ENCODE measurements at regions not wholly inside any gene's neighbourhood (a gene's known extent, or its start where the extent isn't known, plus 50 kb on each side); places are given as distances from the start of the nearest gene placed in this dataset.

GRCh38 chr2:12124790-12125189 lies 378.4 kb downstream of the LPIN1 start:
- Histone ChIP-seq H3K4me3 (no peak overlapping the region), H3K27me3 (no peaks in the 10 kb centered on the region), H3K4me1 (no peaks in the 10 kb centered on the region), H3K9me3 (no peaks in the 10 kb centered on the region), H3K27ac (no peak overlapping the region), H3K36me3 (ENCODE audit: low read depth, missing control alignments) (no peaks in the 10 kb centered on the region)
- TF ChIP-seq CTCF (IDR thresholded peaks at IDR 0.05): no peak
- TF ChIP-seq POLR2A (IDR thresholded peaks at IDR 0.05): no peak
- DNase-seq: no peak
- intact Hi-C loops (cut with DNase I; ENCODE audit: low total_unique reads): no loop called here
- 91 to 97% methylated on average over 1 of the region's 1 CpG for WGBS, 2 donors

GRCh38 chr2:12126318-12126717 lies 379.9 kb downstream of the LPIN1 start:
- H3K27me3 ChIP-seq: no peaks in the 10 kb centered on the region
- WGBS, 2 donors: 80 to 86% methylated on average over 3 of the region's 3 CpGs
- H3K9me3 ChIP-seq: no peaks in the 10 kb centered on the region
- H3K4me3 ChIP-seq: no peak overlapping the region
- H3K27ac ChIP-seq: no peak overlapping the region
- TF ChIP-seq CTCF (IDR thresholded peaks at IDR 0.05) (no peak), POLR2A (IDR thresholded peaks at IDR 0.05) (no peak)
- DNase-seq: no peak
- no peaks in the 10 kb centered on the region for H3K36me3 ChIP-seq (ENCODE audit: low read depth, missing control alignments)
- intact Hi-C loops (cut with DNase I; ENCODE audit: low total_unique reads): no loop called here
- H3K4me1 ChIP-seq: no peaks in the 10 kb centered on the region

- no peaks in the 10 kb centered on the region for H3K27me3 ChIP-seq
- H3K4me3 ChIP-seq: no peak overlapping the region
- no peak for DNase-seq
- no peaks in the 10 kb centered on the region for H3K36me3 ChIP-seq (ENCODE audit: low read depth, missing control alignments)
- no peak for TF ChIP-seq CTCF (IDR thresholded peaks at IDR 0.05)
- TF ChIP-seq POLR2A (IDR thresholded peaks at IDR 0.05): no peak
- H3K4me1 ChIP-seq: no peaks in the 10 kb centered on the region
- no peaks in the 10 kb centered on the region for H3K9me3 ChIP-seq
- 88 to 92% methylated on average over 2 of the region's 2 CpGs for WGBS, 2 donors
- intact Hi-C loops (cut with DNase I; ENCODE audit: low total_unique reads): no loop called here
- no peak overlapping the region for H3K27ac ChIP-seq
Observed at GRCh38 chr2:12127638-12128037, 381.2 kb downstream of the LPIN1 start.

- H3K27ac ChIP-seq: no peak overlapping the region
- DNase-seq: no peak
Observed at GRCh38 chr2:12131975-12132374, 385.5 kb downstream of the LPIN1 start.

More at GRCh38 chr2:12131975-12132374, 385.5 kb downstream of the LPIN1 start:
- no peak overlapping the region for H3K4me3 ChIP-seq
- TF ChIP-seq POLR2A (IDR thresholded peaks at IDR 0.05) (no peak), CTCF (IDR thresholded peaks at IDR 0.05) (no peak)
- no peaks in the 10 kb centered on the region for H3K4me1 ChIP-seq
- WGBS, 2 donors: 30 to 37% methylated on average over 3 of the region's 3 CpGs
- intact Hi-C loops (cut with DNase I; ENCODE audit: low total_unique reads): no loop called here
- no peaks in the 10 kb centered on the region for H3K36me3 ChIP-seq (ENCODE audit: low read depth, missing control alignments)
- H3K27me3 ChIP-seq: no peaks in the 10 kb centered on the region
- no peaks in the 10 kb centered on the region for H3K9me3 ChIP-seq
